Muscle of arm (tissue), 1 donor: ENCODE measurements at regions not wholly inside any gene's neighbourhood (a gene's known extent, or its start where the extent isn't known, plus 50 kb on each side); places are given as distances from the start of the nearest gene placed in this dataset.

Experiments used
- DNase-seq: peaks from one replicate; pipeline ENCODE4 v3.0.0-alpha.2; 2013

DNA sequence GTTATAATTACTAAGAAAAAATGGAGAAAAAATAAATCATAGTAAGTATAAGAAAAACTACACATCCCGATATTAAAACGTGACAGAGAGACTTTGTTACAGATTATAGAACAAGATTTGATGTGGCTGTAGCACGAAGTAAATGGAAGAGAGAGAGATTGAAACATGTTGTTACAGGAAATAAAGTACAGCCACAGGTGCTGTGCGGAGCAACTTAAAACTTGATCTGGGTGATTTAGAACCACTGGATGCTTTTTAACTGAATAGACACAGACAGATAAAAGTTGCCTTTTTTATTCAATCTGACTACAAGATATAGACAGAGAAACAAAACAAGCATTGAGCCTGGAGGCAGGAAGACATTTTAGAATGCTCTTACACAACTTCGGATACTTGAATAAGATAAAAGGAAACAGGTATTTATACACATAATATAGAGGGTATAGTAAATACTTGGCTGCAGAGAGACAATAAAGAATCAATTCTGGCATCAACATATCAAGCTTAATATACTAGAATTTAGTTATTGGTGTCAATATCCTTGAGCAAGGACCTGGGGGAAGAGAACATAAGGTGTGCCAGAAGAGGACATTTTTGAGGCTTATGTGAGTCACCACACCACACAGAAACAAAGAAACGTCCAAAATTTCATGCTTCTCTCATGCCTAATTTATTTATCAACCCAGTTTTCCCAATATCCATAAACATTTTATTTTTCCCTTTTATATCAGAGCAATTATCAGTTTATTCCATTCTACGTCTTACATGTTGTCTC lies 548.5 kb downstream of the SLITRK1 start:
- DNase-seq, result no peak

DNA sequence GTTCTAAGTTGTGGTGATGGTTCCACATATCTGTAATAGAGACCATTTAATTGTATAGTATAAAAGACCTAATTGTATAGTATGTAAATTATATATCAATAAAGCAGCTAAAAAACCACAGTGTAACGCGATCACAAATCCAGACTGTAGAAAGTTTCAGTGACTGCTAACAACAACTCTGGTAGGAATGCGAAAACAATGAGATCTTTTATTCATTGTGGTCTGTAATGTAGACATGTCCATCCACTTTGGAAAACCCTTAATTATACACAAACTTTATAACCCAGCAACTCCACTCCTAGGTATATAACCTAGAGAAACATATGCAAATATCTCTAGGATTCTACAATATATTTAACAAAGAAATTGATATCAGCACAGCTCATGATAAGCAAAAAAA lies 549.5 kb downstream of the SLITRK1 start:
- DNase-seq, result no peak

DNA sequence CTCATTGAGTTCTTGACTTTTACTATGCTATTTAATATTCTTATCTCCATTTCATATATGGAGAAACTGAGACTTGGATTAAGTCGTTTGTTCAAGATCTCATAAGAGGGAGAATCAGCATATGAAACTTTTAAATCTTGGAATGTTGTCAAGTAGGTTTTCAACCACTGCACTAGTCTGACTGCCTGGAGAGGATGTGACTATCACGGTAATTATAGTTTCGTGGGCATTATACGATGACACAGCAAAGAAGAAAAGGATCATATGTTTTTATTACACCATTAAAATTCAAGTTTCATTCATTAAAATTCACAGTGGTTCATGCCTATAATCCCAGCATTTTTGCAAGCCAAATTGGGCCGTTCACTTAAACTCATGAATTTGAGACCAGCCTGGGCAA lies 555.2 kb downstream of the SLITRK1 start:
- no peak for DNase-seq

DNA sequence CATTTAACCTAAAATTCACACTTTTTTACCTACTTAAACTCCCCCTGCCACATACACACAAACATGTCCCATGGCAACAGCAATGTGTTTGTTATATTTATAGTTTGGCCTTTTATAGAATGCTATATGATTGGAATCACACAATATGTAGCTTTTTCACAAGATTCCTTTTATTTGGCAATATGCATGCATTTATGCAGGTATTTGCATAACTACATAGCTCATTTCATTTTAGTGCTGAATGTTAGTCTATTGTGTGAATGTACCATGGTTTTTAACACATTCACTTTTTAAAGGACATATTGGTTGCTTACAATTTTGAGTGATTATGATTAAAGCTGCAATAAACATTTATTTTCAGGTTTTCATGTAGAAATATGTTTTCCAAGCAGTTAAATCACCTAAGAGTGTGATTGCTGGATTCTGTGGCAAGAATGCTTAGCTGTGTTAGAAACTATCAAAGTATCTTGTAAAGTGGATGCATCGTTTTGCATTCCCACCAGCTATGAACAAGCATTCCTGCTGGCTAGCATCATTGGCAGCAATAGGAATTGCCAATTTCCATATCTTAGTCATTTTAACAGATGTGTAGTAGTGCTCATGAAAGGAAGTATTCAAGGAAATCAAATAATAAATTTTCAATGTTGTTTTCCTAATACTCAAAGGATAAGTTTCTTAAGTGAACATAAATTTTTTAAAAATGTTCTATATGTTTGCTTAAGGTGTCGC lies 557.0 kb downstream of the SLITRK1 start:
- peak; percentile 0 for DNase-seq

DNA sequence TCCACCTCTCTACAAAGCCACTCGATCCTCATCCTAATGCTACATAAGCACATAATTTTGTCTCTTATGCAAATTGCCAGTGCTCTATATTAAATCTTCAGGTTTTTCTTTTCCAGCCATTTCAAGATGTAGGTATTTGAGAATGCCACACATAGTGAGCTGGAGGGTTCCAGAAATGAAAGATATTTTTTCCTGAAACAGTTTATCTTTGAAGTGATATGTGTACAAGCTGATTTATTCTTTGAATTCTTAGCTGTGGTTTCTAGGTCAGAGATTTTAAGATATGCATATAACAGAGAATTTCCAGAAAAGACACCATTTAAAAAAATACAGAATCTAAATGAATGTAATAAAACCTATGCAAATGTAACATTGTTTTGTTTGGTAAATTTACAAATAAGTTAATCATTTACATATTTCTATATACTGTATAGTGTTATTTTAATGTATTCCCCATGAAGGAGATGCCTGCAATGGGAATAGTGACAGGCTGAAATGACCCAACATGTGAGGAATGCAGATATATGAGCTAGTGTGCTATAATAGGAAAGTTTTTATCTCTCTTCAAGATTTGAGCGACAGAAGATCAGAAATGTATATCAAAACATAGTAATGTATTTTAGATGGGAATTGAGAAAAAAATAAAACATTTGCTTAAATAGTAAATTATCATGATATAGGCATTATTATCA lies 570.2 kb downstream of the SLITRK1 start:
- peak; percentile 0 for DNase-seq

- no peak for DNase-seq
Measured at GRCh38 chr13:83298617-83299016, 583.7 kb downstream of the SLITRK1 start.

- DNase-seq, result no peak
Measured at GRCh38 chr13:83297586-83298290, 584.5 kb downstream of the SLITRK1 start.

GRCh38 chr13:83295686-83296085 lies 586.6 kb downstream of the SLITRK1 start:
- DNase-seq, result no peak

DNA sequence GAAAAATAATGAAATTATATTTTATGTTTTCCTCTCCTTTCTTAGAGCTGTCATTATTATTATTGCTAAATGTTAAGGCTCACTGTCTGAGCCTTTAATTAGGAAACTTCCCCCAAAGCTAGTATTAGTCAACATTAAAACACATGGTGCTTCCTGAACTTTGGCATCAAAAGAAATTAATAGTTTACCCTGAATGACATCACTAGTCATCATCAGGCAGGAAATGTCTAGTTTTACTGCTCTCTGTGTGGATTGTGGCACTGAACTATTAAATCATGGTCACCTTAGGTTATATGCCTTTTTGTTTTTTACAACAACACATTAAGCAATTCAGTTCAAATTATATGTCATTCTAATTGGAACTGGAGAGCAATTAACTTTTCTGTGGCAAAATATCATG lies 595.5 kb downstream of the SLITRK1 start:
- DNase-seq, result no peak

- DNase-seq, result peak; percentile 15
Measured at GRCh38 chr13:83281654-83282053, 600.6 kb downstream of the SLITRK1 start.

- DNase-seq, result no peak
Measured at GRCh38 chr13:83274679-83275078, 607.6 kb downstream of the SLITRK1 start.

DNA sequence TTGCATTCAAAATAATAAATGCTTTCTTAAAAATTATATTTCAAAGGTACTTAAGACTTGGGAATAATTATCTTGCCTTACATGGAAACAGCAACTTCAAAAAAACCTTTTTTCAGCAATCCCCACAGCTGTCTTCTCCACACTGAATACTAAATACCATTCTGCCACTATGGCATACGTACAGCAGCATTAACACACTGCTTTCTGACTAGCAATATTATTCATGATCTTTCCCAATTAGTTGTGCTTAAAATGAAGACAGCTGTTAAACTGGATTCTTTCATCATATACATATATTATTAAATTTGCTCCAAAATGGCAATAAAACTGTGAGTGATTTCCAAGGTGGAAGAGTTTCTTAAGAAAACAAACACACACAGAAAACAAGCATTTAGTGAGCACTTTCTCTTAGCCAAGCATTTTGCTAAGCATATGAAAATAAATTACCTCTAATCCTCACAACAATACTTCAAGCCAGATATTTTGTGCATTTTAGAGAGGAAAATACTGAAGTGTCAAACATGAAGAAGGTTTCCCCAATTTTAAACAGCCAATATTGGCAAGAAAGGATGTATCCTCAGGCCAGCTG lies 609.5 kb downstream of the SLITRK1 start:
- peak; percentile 11 for DNase-seq

- DNase-seq, result no peak
Measured at GRCh38 chr13:83272076-83272475, 610.2 kb downstream of the SLITRK1 start.

- DNase-seq, result no peak
Measured at GRCh38 chr13:83265279-83265678, 617.0 kb downstream of the SLITRK1 start.

DNA sequence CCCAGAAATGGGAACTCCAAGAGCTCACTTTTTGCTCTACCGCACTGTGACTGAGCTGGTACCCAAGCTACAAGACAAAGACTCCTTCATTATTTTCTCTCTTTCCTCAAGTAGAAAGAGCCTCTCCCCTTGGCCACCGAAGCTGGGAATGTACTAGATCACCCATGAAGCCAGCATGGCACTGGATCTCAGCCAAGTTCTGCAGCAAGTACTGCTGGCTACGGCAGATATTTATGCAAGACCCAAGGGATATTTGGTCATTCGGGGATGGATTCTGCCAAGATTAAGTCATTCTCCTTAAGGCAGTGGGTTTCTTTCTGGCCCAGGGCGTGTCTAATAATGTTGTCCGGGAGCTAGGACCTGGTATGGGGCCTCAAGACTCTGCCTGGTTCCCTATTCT lies 633.5 kb downstream of the SLITRK1 start:
- no peak for DNase-seq

GRCh38 chr13:83232626-83233025 lies 649.6 kb downstream of the SLITRK1 start:
- DNase-seq, result peak; percentile 10

DNA sequence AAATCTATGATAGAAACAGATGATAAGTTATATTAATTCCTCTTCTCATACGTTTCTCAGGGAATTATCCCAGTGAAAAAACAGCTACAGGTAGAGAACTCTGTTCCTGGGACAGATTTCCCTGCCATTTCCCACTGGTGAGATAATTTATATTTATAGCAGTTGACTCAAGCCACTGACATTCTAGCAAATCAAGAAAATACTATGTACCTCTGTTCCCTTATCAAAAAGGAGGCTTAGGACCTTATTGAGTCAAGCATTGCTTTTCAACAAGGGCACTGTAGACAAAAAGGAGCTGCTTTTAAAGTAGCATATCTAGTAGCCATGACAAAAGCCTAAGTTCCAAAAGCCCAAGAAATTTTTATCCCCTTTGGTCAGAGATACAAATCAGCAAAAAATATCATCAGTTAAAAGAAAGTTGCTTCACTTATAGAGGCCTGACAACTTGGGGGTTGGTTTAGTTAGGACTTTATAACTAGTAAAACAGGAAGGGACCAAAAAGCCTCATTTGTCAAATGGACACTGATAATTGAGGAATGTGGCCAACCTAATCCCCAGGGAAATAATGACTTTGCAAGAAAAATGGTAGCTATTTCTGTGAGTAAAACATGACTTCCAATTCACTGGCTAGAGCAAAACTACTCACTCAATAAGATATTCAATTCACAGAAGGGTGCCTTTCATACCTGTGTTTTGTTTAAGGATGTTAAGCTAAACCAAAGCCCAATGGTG lies 652.5 kb downstream of the SLITRK1 start:
- DNase-seq, result no peak

GRCh38 chr13:83223546-83223945 lies 658.7 kb downstream of the SLITRK1 start:
- DNase-seq, result no peak

- DNase-seq, result no peak
Measured at GRCh38 chr13:83221813-83222241, 660.4 kb downstream of the SLITRK1 start.

DNA sequence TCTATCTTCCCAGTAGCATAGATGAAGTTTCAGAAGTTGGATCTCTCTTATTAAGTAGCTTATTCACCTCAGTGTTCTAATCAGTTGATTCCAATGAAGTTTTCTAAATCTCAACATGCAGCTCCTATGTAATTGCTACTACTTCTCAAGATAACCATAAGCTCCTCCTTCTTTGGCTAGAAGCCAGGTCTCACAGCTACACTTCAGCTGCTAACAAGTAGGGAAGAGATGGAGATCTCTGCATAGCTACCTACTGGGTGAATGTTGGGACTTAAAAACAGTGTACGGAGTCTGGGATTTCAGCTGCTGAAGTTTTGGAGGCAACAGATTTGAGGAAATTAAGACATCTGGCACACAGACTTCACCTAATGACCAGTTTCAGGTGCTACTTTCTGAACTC lies 661.0 kb downstream of the SLITRK1 start:
- no peak for DNase-seq

DNA sequence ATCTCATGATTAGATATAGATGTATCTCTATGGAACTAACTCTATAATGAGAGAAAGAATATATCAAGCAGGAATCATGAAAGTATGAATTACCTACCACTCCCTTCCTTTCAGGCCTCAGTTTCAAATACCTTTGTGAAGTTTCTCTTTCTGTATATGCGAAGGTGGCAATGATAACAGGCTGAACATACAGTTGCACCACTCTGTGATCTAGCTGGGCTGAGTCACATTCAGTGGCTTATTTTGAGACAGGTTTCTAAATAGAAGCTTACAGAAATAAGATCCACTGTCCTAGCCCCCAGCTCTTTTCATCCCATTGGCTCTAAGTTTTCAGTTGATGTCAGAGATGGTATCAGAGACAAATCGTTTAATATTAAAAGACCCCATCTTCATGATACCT lies 662.0 kb downstream of the SLITRK1 start:
- DNase-seq, result no peak
